ENCODE measurements at regions not wholly inside any gene's neighbourhood (a gene's known extent, or its start where the extent isn't known, plus 50 kb on each side); places are given as distances from the start of the nearest gene placed in this dataset.

DNA sequence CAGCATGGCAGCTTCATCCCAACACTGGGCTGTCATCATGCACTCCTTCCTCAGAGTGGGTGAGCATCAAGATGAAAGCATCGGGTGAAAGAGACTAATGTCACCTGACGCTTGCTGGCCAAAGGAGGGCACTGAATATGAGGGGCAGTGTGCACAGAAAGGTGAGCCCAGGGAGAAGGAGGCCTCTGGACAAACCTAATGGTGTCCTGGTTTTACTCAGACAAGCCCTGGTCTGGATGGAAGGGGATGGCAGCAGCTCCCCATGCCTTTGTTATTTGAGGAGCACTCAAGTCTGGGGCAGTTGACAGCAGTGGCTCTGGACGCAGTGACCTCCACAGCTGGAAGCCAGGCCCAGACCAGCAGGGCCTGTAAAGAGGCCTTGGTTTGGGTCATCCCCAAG lies 209.7 kb downstream of the SMAD2 start:
- H3K4me3 ChIP-seq (ENCODE audit: low read depth, low read length), result no peak overlapping the region
- DNase-seq (ENCODE audit: low read depth), result no peak
- TF ChIP-seq, protein P1, sequence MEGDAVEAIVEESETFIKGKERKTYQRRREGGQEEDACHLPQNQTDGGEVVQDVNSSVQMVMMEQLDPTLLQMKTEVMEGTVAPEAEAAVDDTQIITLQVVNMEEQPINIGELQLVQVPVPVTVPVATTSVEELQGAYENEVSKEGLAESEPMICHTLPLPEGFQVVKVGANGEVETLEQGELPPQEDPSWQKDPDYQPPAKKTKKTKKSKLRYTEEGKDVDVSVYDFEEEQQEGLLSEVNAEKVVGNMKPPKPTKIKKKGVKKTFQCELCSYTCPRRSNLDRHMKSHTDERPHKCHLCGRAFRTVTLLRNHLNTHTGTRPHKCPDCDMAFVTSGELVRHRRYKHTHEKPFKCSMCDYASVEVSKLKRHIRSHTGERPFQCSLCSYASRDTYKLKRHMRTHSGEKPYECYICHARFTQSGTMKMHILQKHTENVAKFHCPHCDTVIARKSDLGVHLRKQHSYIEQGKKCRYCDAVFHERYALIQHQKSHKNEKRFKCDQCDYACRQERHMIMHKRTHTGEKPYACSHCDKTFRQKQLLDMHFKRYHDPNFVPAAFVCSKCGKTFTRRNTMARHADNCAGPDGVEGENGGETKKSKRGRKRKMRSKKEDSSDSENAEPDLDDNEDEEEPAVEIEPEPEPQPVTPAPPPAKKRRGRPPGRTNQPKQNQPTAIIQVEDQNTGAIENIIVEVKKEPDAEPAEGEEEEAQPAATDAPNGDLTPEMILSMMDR (conservative IDR thresholded peaks at IDR 0.05; ENCODE audit: low read depth, low read length), result no peak

DNA sequence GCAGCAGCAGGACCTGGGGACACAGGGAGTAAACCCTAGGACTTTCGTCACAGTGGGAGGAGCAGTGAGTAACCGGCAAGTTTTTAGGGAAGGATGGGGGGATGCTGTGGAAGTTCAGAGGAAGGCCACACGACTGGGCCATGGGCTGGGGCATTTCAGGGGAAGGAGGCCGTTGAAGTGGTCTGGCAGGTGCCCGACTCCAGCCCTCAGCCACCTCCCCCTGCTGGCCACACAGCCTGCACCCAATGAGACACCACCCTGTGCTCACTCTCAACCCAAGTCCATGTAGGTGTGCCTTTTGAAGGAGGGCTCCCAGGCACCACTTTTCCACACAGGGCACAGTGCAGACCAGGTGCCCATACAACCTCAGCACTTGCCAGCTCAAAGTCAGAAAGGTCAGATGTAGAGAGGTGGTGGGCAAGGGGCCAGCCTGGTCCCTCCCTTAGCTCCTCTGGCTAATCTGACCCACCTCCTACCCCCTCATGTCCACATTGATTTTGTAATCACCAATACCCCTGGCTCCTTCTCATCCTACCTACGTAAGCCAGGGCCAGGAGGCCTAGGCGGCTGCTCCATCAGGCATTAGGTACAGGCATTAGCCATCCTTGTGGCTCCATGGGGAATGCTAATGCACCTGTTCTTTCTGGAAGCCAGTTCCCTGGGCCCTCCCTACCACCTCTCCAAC lies 211.2 kb downstream of the SMAD2 start:
- H3K4me3 ChIP-seq (ENCODE audit: low read depth, low read length), result no peak overlapping the region
- DNase-seq (ENCODE audit: low read depth), result no peak
- TF ChIP-seq, protein P1 (conservative IDR thresholded peaks at IDR 0.05; ENCODE audit: low read depth, low read length), result no peak

DNA sequence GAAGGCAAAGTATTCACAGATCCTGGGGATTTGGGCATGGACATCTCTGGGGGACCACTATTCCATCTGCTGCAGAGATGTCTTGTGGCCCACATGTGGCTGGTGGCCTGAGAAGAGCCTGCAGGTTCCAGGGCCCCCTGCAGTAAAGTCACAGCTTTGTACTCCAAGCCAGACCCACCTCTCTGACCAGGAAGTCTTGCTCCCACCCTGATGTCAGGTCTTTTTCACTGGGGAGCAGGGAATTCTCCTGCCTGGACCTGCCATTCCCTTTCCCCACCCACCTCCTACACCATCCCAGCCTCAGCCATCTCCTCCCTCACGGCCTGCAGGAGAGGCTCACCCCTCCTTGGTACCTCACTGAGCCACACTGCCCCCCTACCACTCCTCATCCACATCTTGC lies 211.8 kb downstream of the SMAD2 start:
- TF ChIP-seq, protein P1 (conservative IDR thresholded peaks at IDR 0.05; ENCODE audit: low read depth, low read length), result no peak
- no peak for DNase-seq (ENCODE audit: low read depth)
- no peak overlapping the region for H3K4me3 ChIP-seq (ENCODE audit: low read depth, low read length)

GRCh38 chr18:47717257-47717656 lies 213.2 kb downstream of the SMAD2 start:
- DNase-seq (ENCODE audit: low read depth), result no peak
- TF ChIP-seq, protein P1 (conservative IDR thresholded peaks at IDR 0.05; ENCODE audit: low read depth, low read length), result no peak
- H3K4me3 ChIP-seq (ENCODE audit: low read depth, low read length), result no peak overlapping the region

DNA sequence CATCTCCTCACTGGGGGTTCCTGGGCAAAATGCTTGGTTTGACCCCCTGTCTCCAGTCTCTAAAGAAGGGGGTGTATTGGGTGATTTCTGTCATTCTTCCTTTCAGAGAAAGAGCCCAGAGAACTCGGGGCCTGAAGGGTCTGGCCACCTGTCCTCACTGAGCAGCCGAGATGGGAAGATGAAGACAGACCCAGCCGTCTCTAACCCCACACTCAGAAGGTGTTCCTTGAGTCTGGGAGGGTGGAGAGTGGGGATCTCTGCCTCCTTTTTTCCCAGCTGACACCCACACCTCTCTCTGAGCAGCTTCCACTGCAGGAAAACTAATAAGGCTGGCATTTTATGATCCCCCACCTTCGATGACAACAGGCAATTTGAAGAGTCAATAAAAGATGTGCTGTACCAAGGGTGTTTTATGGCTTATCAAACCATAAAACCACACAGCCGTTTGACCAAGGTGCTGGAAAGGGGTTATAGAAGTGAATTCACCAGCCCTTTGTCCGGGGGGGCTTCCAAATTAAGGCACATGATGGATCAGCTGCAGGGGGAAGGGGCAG lies 213.8 kb downstream of the SMAD2 start:
- DNase-seq (ENCODE audit: low read depth), result no peak
- TF ChIP-seq, protein P1 (conservative IDR thresholded peaks at IDR 0.05; ENCODE audit: low read depth, low read length), result no peak
- no peak overlapping the region for H3K4me3 ChIP-seq (ENCODE audit: low read depth, low read length)

- no peak for DNase-seq (ENCODE audit: low read depth)
- no peak overlapping the region for H3K4me3 ChIP-seq (ENCODE audit: low read depth, low read length)
- TF ChIP-seq, protein P1 (conservative IDR thresholded peaks at IDR 0.05; ENCODE audit: low read depth, low read length), result no peak
Measured at GRCh38 chr18:47710451-47710850, 220.0 kb downstream of the SMAD2 start.

GRCh38 chr18:47709556-47709955 lies 220.9 kb downstream of the SMAD2 start:
- no peak for DNase-seq (ENCODE audit: low read depth)
- H3K4me3 ChIP-seq (ENCODE audit: low read depth, low read length), result no peak overlapping the region
- TF ChIP-seq, protein P1 (conservative IDR thresholded peaks at IDR 0.05; ENCODE audit: low read depth, low read length), result no peak
